ENCODE measurements at regions not wholly inside any gene's neighbourhood (a gene's known extent, or its start where the extent isn't known, plus 50 kb on each side); places are given as distances from the start of the nearest gene placed in this dataset.

DNA sequence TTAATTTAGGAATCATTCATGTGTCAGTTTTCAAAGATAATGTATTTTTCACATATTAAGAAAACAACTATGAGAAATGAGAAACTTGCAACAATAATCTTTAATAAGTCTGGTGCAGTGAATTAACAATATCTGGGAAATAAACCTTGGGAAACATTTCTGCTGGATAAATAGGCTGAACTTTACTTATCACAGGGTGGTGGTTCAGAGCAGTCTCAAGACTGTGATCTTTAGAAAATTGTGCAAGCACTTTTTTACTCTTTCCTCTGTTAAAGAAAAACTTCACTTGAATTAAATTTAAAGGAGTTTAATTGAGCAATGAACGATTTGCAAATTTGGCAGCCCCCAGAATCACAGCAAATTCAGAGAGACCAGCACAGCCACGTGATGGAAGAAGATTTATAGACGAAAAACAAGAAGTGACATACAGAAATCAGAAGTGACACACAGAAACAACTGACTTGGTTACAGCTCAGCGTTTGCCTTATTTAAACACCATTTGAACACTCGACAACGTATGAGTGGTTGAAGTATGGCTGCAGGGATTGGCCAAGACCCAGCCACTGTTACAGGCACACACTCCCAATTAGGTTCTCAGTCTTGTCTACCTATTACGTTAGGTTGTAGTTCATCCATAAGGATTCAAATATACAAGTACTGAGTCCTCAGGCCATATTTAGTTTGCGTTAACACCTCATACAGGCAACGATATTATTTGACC lies 631.9 kb downstream of the SLCO4C1 start:
- H3K4me3 ChIP-seq: no peak overlapping the region
- no peaks in the 10 kb centered on the region for H3K27me3 ChIP-seq (replicated peaks; ENCODE audit: insufficient read depth)
- TF ChIP-seq, protein P1, sequence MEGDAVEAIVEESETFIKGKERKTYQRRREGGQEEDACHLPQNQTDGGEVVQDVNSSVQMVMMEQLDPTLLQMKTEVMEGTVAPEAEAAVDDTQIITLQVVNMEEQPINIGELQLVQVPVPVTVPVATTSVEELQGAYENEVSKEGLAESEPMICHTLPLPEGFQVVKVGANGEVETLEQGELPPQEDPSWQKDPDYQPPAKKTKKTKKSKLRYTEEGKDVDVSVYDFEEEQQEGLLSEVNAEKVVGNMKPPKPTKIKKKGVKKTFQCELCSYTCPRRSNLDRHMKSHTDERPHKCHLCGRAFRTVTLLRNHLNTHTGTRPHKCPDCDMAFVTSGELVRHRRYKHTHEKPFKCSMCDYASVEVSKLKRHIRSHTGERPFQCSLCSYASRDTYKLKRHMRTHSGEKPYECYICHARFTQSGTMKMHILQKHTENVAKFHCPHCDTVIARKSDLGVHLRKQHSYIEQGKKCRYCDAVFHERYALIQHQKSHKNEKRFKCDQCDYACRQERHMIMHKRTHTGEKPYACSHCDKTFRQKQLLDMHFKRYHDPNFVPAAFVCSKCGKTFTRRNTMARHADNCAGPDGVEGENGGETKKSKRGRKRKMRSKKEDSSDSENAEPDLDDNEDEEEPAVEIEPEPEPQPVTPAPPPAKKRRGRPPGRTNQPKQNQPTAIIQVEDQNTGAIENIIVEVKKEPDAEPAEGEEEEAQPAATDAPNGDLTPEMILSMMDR (IDR thresholded peaks at IDR 0.05): no peak
- ATAC-seq (ENCODE audit: insufficient number of reproducible peaks, low FRiP score, low read depth): no peak
- no peaks in the 10 kb centered on the region for H3K36me3 ChIP-seq
- no peaks in the 10 kb centered on the region for H3K9me3 ChIP-seq
- no peaks in the 10 kb centered on the region for H3K4me1 ChIP-seq (ENCODE audit: control insufficient read depth in 1 of 2, low read depth in 2 of 2)
- no peak for DNase-seq (ENCODE audit: low spot score)
- no peak overlapping the region for H3K27ac ChIP-seq

DNA sequence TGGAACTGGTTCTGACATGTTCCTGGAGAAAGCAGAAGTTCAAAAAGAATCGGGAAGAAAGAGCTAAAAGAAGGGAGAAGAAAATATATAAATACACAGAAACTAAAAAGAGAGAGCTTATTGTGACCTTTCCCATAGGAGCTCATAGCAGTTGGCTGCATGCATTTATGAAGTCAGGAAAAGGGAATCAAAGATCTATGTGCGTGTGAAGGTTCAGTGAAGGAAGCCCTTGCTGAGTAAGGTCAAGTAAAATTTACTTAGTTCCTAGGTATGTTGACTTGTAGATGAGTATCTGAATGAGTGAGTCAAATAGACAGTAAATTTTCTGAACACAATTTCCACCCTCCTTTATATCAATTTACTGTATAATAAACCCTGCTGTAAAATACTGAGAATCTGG lies 632.5 kb downstream of the SLCO4C1 start:
- TF ChIP-seq, protein P1 (IDR thresholded peaks at IDR 0.05): no peak
- ATAC-seq (ENCODE audit: insufficient number of reproducible peaks, low FRiP score, low read depth) (no peak), DNase-seq (ENCODE audit: low spot score) (no peak)
- Histone ChIP-seq H3K4me3 (no peak overlapping the region), H3K27ac (no peak overlapping the region), H3K36me3 (no peaks in the 10 kb centered on the region), H3K4me1 (ENCODE audit: control insufficient read depth in 1 of 2, low read depth in 2 of 2) (no peaks in the 10 kb centered on the region), H3K9me3 (no peaks in the 10 kb centered on the region), H3K27me3 (replicated peaks; ENCODE audit: insufficient read depth) (no peaks in the 10 kb centered on the region)

DNA sequence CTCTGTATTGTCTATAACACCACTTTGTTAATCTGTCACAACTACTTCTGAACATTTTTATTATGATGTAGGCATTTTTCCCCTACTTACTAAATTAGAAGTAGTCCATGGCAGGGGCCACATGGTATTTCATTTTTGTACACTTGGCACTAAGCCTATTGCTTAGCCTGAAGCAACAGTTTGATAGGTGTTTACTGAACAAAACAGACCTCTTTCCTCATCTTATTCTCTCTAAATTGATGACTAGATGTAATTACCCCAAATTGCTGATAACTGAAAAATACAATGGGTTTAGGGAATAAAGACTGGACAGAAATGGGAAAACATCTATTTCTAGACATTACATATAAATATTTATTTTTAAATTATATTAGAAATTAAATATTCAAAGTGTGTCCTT lies 633.8 kb downstream of the SLCO4C1 start:
- H3K9me3 ChIP-seq: no peaks in the 10 kb centered on the region
- DNase-seq (ENCODE audit: low spot score): no peak
- TF ChIP-seq, protein P1 (IDR thresholded peaks at IDR 0.05): no peak

DNA sequence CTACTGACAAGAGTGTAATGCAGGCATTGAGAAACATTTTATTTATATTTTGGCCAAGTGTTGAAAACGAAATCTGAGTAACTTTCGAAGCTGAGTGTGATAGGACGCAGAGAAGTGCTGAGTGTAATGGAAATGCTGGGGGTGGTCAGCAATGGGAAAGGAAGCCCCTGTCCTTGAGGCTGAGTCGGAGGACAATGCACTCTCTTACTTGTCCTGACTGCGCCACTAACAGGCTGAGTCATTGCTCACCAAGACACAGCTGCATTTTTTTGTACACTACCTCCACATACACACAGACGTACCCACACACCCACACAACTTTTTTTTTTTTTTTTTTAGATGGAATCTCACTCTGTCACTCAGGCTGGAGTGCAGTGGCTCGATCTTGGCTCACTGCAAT lies 637.7 kb downstream of the SLCO4C1 start:
- Histone ChIP-seq H3K36me3 (no peaks in the 10 kb centered on the region), H3K27me3 (replicated peaks; ENCODE audit: insufficient read depth) (no peaks in the 10 kb centered on the region), H3K4me1 (ENCODE audit: control insufficient read depth in 1 of 2, low read depth in 2 of 2) (no peaks in the 10 kb centered on the region), H3K27ac (no peak overlapping the region), H3K4me3 (no peak overlapping the region), H3K9me3 (no peaks in the 10 kb centered on the region)
- DNase-seq (ENCODE audit: low spot score) (no peak), ATAC-seq (ENCODE audit: insufficient number of reproducible peaks, low FRiP score, low read depth) (no peak)
- TF ChIP-seq, protein P1 (IDR thresholded peaks at IDR 0.05): no peak

More for the DNA sequence above, 633.8 kb downstream of the SLCO4C1 start:
- H3K27me3 ChIP-seq (replicated peaks; ENCODE audit: insufficient read depth): no peaks in the 10 kb centered on the region
- ATAC-seq (ENCODE audit: insufficient number of reproducible peaks, low FRiP score, low read depth): no peak
- H3K36me3 ChIP-seq: no peaks in the 10 kb centered on the region
- no peak overlapping the region for H3K27ac ChIP-seq
- no peaks in the 10 kb centered on the region for H3K4me1 ChIP-seq (ENCODE audit: control insufficient read depth in 1 of 2, low read depth in 2 of 2)
- no peak overlapping the region for H3K4me3 ChIP-seq

DNA sequence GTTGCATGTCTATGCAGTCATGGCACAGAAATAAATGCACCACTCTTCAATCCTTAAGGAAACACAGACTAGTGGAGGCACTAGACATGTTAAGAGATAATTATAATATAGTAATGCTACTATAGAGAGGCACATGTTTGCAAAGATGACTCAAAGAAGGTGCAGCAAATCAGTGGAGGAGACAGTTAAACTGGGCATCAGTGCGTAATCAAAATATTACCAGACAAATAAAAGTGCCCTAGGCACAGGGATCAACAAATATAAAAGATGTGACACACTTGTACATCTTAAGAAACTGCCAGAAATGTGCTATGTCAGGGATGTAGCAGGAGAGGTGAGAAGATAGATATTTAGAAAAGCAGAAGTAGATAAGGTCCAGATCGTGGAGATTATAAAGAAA lies 642.1 kb downstream of the SLCO4C1 start:
- TF ChIP-seq, protein P1 (IDR thresholded peaks at IDR 0.05): no peak
- Histone ChIP-seq H3K27ac (no peak overlapping the region), H3K4me1 (ENCODE audit: control insufficient read depth in 1 of 2, low read depth in 2 of 2) (no peaks in the 10 kb centered on the region), H3K36me3 (no peaks in the 10 kb centered on the region), H3K4me3 (no peak overlapping the region), H3K9me3 (no peaks in the 10 kb centered on the region), H3K27me3 (replicated peaks; ENCODE audit: insufficient read depth) (no peaks in the 10 kb centered on the region)
- no peak for ATAC-seq (ENCODE audit: insufficient number of reproducible peaks, low FRiP score, low read depth)
- DNase-seq (ENCODE audit: low spot score): no peak

All from thoracic aorta (tissue), 2 donors.